Fibroblast of skin of left quadriceps (primary cell): ENCODE measurements at regions not wholly inside any gene's neighbourhood (a gene's known extent, or its start where the extent isn't known, plus 50 kb on each side); places are given as distances from the start of the nearest gene placed in this dataset.
A peak's percentile ranks its signal among the peaks of the same experiment; 100 is the strongest.
"Not testable (repeated sequence)": the region's sequence is repeated elsewhere in the genome, so short reads cannot be mapped to it uniquely, and the experiment has no call there.

Experiments used
- DNase-seq, 2 experiments: peaks; one replicate each; pipeline ENCODE4 v3.0.0-alpha.2; 2013; ENCODE audit warnings: low read depth in 2 of 2

DNA sequence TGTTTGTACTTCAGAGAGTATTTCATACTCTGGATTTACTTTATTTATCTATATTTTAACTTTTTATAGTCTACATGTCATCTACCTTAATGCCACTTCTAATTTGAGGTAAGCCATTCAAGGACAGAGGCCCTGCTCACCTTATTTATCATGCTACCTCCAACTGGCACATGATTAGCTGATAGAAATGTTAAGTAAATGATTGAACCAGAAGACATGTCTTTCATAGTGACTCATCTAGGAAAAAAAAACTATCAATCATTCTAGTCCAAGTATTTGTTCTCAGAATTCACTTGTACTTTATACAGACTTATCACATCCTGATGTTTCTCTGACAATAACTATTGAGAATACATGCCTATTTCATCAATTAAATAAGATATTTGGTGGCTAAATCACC lies 856.3 kb downstream of the XPNPEP1 start:
- DNase-seq = no peak

DNA sequence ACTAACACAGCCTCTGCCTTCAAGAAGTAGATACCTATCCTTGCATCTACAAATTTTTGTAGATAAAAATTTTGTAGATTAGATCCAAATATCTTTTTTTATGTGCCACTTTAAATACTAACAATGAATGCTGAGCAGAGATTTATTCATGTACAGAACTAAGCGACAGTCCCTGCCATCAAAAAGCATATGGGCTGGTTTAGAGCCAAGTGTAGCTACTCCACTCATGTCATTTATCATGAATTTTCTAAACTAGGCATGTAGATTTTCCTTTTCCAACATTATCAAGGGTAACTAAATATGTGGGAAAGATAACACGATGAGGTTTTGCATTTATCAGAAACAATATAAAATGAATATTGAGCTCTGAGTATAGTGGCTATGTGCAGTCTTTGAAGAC lies 857.5 kb downstream of the XPNPEP1 start:
- no peak for DNase-seq

GRCh38 chr10:109062371-109062770 lies 860.9 kb downstream of the XPNPEP1 start:
- DNase-seq = no peak

- DNase-seq = no peak
Measured at GRCh38 chr10:109055243-109055642, 868.1 kb downstream of the XPNPEP1 start.

GRCh38 chr10:109047856-109048255 lies 875.5 kb downstream of the XPNPEP1 start:
- DNase-seq = no peak

GRCh38 chr10:109046427-109046826 lies 876.9 kb downstream of the XPNPEP1 start:
- not testable (repeated sequence) for DNase-seq

DNA sequence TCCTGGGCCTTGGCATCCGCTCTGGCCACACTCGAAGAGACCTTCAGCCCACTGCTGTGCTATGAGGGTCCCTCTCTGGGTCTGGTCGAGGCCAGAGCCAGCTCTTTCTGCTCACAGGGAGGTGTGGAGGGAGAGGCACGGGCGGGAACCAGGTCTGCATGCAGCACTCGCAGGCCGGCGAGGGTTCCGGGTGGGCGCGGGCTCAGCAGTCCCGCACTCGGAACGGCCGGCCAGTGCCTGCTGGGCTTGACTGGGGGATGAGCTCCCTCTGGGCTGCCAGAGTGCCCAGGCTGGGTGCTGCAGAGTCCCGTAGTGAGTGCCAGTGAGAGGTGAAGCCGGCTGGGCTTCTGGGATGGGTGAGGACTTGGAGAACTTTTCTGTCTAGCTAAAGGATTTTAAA lies 882.7 kb downstream of the XPNPEP1 start:
- no peak for DNase-seq

DNA sequence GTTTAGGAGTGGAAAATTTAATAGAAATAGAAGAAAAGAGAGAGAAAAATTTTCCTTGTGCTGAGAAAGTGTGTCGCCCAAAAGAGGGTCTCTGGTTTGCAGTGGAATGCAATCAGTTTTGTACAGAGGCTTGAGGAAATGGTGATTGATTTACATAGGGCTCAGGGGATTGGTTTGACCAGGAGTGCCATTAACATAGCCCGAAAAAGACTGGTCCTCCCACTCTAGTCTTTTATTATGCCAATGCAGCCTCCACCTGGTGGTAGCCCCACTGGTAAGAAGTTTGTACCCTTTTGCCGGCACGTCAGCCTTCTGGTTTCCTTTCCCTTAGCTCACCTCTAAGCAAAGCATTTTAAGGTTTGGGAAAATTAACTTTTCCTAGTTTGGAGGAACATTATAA lies 885.3 kb downstream of the XPNPEP1 start:
- DNase-seq = no peak

GRCh38 chr10:109030581-109031210 lies 892.6 kb downstream of the XPNPEP1 start:
- no peak for DNase-seq

GRCh38 chr10:109029870-109030269 lies 893.4 kb downstream of the XPNPEP1 start:
- no peak for DNase-seq

- DNase-seq = no peak
Measured at GRCh38 chr10:109027534-109028185, 895.7 kb downstream of the XPNPEP1 start.

DNA sequence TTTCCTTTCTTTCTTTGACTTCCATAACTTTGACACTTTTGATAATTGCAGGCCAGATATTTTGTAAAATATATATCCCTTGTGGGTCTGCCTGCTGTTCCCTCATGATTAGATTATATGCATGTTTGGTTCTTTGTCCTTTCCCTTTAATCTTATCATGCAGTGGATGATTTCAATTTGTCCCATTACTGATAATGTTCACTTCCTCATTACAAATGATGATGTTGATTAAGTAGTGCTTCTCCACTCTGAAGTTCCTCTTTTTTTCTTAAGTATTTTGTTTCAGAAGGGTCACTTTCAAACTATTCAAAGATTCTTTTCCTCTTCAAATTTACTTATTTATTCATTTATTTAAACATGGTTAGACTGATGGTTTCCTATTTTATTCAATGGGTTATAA lies 898.1 kb downstream of the XPNPEP1 start:
- DNase-seq = no peak

- DNase-seq = no peak
Measured at GRCh38 chr10:109022417-109023049, 900.8 kb downstream of the XPNPEP1 start.

DNA sequence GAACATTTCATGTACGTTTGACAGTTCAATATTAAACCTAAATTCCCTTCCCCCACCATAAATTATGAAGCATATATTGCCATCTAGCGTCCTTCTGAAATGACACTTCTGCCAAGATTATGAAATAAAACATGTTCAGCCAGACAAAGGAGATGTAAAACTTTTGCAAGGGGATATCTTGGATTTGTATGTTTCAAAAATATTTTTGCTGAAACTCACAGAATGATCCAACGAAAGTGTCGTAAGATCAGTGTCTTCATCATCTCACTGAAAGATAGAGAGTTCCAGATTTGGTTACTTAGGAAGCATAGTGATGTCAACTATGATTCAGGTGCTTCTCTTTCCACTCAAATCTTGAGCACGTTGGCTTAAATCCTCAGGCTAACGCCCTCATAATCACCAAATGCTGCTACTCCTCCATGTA lies 904.3 kb downstream of the XPNPEP1 start:
- peak; percentile 4 to 7 for DNase-seq

GRCh38 chr10:109007514-109007913 lies 915.8 kb downstream of the XPNPEP1 start:
- no peak for DNase-seq

GRCh38 chr10:108990441-108990840 lies 932.9 kb downstream of the XPNPEP1 start:
- no peak for DNase-seq

GRCh38 chr10:108989976-108990375 lies 933.3 kb downstream of the XPNPEP1 start:
- DNase-seq = no peak

GRCh38 chr10:108982159-108982558 lies 941.2 kb downstream of the XPNPEP1 start:
- no peak for DNase-seq

GRCh38 chr10:108980869-108981268 lies 942.4 kb downstream of the XPNPEP1 start:
- DNase-seq = no peak

- no peak for DNase-seq
Measured at GRCh38 chr10:108975459-108976058, 947.8 kb downstream of the XPNPEP1 start.

- peak in 1 of 2 experiments; percentile 4 for DNase-seq
Measured at GRCh38 chr10:108970016-108970415, 953.3 kb downstream of the XPNPEP1 start.

- DNase-seq = no peak
Measured at GRCh38 chr10:108966411-108966810, 956.9 kb downstream of the XPNPEP1 start.

DNA sequence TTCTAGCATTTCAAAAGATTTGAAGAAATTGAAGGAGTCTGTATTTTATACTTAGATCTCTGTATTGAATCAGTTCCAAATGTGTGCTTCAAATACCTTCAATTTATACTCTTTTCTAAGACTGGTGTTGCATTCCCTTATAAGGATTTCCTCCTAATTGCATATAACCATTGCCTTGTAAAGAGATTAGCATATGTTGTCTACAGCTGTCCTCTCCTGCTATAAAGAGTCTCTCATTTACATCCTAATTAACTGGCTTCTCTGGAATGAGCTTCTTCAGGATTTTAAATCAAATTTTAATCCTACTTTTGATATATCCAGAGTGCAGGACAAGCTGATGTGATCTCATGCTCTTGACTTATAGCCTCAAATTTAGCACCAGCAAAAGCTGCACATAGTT lies 957.3 kb downstream of the XPNPEP1 start:
- no peak for DNase-seq
